Caco-2 (cell line): ENCODE measurements at regions not wholly inside any gene's neighbourhood (a gene's known extent, or its start where the extent isn't known, plus 50 kb on each side); places are given as distances from the start of the nearest gene placed in this dataset.

ENCODE experiments used
- BruUV-seq: library from RNA; stranded (reverse); fragments of 400-500 nt; replicated peaks from 2 replicates; lab custom pipeline; 2021; lab: Mats Ljungman, UMichigan
- CTCF ChIA-PET: fragments of 300-600 bp; sonication (Branson Sonifier 250); formaldehyde crosslinking; loops from one replicate; lab custom pipeline; 2022; ENCODE audit warnings: antibody characterized with exemption; lab: Charles Lee
- POLR2A ChIA-PET: fragments of 300-600 bp; sonication (Branson Sonifier 250); formaldehyde crosslinking; loops from one replicate; lab custom pipeline; 2022; ENCODE audit warnings: antibody characterized with exemption; lab: Charles Lee
- DNase-seq, 2 experiments: peaks; one replicate each; pipeline versions ENCODE4 v3.0.0 to v3.0.0-alpha.2; 2020 to 2022
- H3K27me3 ChIP-seq: replicated peaks from 2 replicates; pipeline ENCODE4 v1.6.0; 2011; ENCODE audit warnings: low read length; ENCODE audit not compliant: control insufficient read depth, insufficient read depth
- H3K36me3 ChIP-seq: 2 replicates; pipeline ENCODE4 v1.5.1; 2011; ENCODE audit warnings: low read length; ENCODE audit not compliant: control insufficient read depth, insufficient read depth
- H3K4me1 ChIP-seq: fragments of 250-450 bp; sonication (Bioruptor Pico); 2 replicates; pipeline ENCODE4 v1.5.1; 2020; ENCODE audit warnings: mild to moderate bottlenecking
- H3K4me3 ChIP-seq: 2 replicates; pipeline ENCODE4 v1.5.1; 2011; ENCODE audit warnings: low read depth, mild to moderate bottlenecking, control low read depth, low read length
- H3K9me3 ChIP-seq: fragments of 250-450 bp; sonication (Bioruptor Pico); 2 replicates; pipeline ENCODE4 v1.5.1; 2020; ENCODE audit warnings: mild to moderate bottlenecking, moderate library complexity
- H3K27ac Mint-ChIP-seq: one replicate; pipeline ENCODE4 v1.8.0; 2022; ENCODE audit warnings: mixed read lengths; ENCODE audit not compliant: unreplicated experiment
- H3K27me3 Mint-ChIP-seq: one replicate; pipeline ENCODE4 v1.8.0; 2022; ENCODE audit warnings: mixed read lengths; ENCODE audit not compliant: insufficient read depth, unreplicated experiment
- H3K36me3 Mint-ChIP-seq: one replicate; pipeline ENCODE4 v1.8.0; 2022; ENCODE audit warnings: mild to moderate bottlenecking, mixed read lengths; ENCODE audit not compliant: insufficient read depth, unreplicated experiment
- H3K4me1 Mint-ChIP-seq: one replicate; pipeline ENCODE4 v1.8.0; 2022; ENCODE audit warnings: low read depth, mixed read lengths; ENCODE audit not compliant: unreplicated experiment
- H3K4me3 Mint-ChIP-seq: one replicate; pipeline ENCODE4 v1.8.0; 2022; ENCODE audit warnings: mild to moderate bottlenecking, moderate library complexity, mixed read lengths; ENCODE audit not compliant: unreplicated experiment
- H3K9me3 Mint-ChIP-seq: one replicate; pipeline ENCODE4 v1.8.0; 2022; ENCODE audit warnings: mixed read lengths; ENCODE audit not compliant: unreplicated experiment
- intact Hi-C: fragments of 100-400 bp; cut with micrococcal nuclease; formaldehyde crosslinking; loops from one replicate; pipeline ENCODE4 v1.10.0; 2022; ENCODE audit not compliant: unreplicated experiment
- TF ChIP-seq, protein P1 (sequence below), 2 experiments: fragments of 200-600 bp in 1 of 2; IDR thresholded peaks; 1 replicate in 1 of 2; 2 replicates in 1 of 2; pipeline versions ENCODE4 v1.5.1 to v1.8.0; 2011 to 2022; ENCODE audit warnings: antibody characterized with exemption in 1 of 2, control low read depth in 1 of 2, inconsistent platforms in 1 of 2, low read depth in 1 of 2, low read length in 1 of 2, mild to moderate bottlenecking in 1 of 2, moderate library complexity in 1 of 2; ENCODE audit not compliant: insufficient read depth in 1 of 2, severe bottlenecking in 1 of 2, unreplicated experiment in 1 of 2

DNA sequence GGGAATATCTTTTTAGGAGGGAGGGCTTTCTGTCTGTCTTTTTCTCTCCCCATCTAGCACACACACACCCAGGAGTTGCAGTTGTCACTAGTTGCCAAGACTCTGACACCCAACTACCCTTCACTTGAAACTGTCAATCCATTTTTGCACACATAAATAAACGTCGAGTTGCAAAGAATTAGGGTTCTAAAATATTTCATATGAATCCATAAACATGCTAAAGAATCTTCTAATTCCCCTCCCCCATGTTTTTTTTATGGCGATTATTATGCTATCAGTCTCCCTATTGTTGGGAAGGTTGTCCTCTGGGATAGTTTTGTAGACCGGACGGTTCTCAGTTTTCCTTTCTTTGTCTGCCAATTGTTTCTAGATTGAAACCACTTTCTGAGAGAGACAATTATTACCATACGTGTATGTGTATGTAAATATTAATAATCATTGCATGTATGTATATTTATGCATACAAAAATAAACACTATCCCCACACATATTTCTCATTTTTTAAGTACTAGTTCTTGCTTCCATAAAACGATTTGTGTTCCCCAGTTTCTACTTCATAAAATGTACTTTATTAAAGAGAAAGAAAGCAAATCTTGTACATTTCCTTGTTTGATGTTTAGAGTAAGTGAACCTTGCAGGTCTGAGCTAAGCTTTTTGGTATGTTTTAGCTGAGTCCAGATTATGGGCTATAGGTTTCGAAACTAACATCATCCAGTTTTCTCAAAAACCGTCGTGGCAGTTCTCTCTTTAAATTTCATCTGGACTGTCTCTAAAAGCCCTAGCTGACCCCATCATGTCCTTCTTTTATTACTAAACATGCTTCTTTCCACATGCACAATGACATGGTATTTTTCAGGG is 165.0 kb upstream of the MPDZ start:
- no peaks in the 10 kb centered on the region for H3K4me1 ChIP-seq
- Mint-ChIP-seq H3K27ac (no peak overlapping the region), H3K4me1 (no peaks in the 10 kb centered on the region), H3K4me3 (no peak overlapping the region), H3K9me3 (no peaks in the 10 kb centered on the region), H3K36me3 (no peaks in the 10 kb centered on the region), H3K27me3 (peaks cover 4% of the 10 kb centered on the region)
- no peaks in the 10 kb centered on the region for H3K9me3 ChIP-seq
- H3K27me3 ChIP-seq: no peaks in the 10 kb centered on the region
- TF ChIP-seq, protein P1, sequence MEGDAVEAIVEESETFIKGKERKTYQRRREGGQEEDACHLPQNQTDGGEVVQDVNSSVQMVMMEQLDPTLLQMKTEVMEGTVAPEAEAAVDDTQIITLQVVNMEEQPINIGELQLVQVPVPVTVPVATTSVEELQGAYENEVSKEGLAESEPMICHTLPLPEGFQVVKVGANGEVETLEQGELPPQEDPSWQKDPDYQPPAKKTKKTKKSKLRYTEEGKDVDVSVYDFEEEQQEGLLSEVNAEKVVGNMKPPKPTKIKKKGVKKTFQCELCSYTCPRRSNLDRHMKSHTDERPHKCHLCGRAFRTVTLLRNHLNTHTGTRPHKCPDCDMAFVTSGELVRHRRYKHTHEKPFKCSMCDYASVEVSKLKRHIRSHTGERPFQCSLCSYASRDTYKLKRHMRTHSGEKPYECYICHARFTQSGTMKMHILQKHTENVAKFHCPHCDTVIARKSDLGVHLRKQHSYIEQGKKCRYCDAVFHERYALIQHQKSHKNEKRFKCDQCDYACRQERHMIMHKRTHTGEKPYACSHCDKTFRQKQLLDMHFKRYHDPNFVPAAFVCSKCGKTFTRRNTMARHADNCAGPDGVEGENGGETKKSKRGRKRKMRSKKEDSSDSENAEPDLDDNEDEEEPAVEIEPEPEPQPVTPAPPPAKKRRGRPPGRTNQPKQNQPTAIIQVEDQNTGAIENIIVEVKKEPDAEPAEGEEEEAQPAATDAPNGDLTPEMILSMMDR (IDR thresholded peaks at IDR 0.05; ENCODE audit: insufficient read depth in 1 of 2, low read depth in 1 of 2, low read length in 1 of 2, severe bottlenecking in 1 of 2, unreplicated experiment in 1 of 2): no peak
- intact Hi-C loops: no loop called here
- BruUV-seq: no TSS peak
- POLR2A ChIA-PET: no interaction called here
- H3K36me3 ChIP-seq: no peaks in the 10 kb centered on the region
- CTCF ChIA-PET: no interaction called here
- H3K4me3 ChIP-seq: no peak overlapping the region
- no peak for DNase-seq

DNA sequence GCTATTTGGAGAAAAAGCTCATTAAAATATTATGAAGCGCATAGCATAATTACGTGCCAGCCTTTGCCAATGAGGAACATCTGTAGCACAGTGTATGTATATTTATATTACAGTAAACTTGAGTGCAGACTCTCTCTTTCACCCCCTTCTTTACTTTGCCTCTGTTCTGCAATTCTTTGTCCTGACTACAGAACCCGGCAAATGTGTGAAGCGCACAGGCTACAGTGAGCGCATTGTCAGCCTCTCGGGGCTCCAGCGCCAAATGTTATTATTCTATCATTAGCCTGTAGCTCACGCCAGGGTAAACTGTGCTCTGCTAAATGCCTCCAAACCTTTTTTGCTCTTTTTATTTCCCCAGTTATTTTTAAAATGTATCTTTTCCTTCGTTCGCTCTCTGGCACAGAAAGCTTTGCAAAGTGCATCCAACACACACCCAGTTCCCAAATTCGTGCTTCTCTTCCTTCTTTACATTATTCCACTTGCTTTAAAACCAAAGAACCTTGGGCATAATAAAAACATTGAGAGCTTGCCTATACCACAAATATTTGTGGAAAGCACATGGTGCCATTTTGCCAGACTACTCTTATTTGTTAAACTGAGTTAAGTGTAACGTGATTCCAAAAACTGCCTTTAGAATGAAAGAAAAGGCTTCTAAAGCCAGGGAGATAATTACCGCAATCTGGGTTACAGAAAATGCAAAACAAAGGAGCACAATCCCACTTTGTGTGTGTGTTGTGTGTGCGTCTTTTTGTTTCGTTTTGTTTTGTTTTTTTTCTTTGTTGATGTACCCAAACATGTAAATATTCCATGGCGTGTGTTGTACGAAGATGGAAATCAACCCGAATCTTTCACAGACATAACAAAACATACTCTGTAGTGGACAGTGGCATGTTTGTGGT is 164.1 kb upstream of the MPDZ start:
- H3K4me3 ChIP-seq: no peak overlapping the region
- no peaks in the 10 kb centered on the region for H3K9me3 ChIP-seq
- no peak overlapping the region for H3K4me3 Mint-ChIP-seq
- ChIA-PET CTCF (no interaction called here), POLR2A (no interaction called here)
- no peak for DNase-seq
- no TSS peak for BruUV-seq
- H3K4me1 Mint-ChIP-seq: no peaks in the 10 kb centered on the region
- H3K27me3 Mint-ChIP-seq: peaks cover 4% of the 10 kb centered on the region
- H3K9me3 Mint-ChIP-seq: no peaks in the 10 kb centered on the region
- H3K36me3 Mint-ChIP-seq: no peaks in the 10 kb centered on the region
- TF ChIP-seq, protein P1 (IDR thresholded peaks at IDR 0.05; ENCODE audit: insufficient read depth in 1 of 2, low read depth in 1 of 2, low read length in 1 of 2, severe bottlenecking in 1 of 2, unreplicated experiment in 1 of 2): no peak
- intact Hi-C loops: no loop called here
- H3K27ac Mint-ChIP-seq: no peak overlapping the region
- no peaks in the 10 kb centered on the region for H3K4me1 ChIP-seq
- H3K36me3 ChIP-seq: no peaks in the 10 kb centered on the region
- no peaks in the 10 kb centered on the region for H3K27me3 ChIP-seq

DNA sequence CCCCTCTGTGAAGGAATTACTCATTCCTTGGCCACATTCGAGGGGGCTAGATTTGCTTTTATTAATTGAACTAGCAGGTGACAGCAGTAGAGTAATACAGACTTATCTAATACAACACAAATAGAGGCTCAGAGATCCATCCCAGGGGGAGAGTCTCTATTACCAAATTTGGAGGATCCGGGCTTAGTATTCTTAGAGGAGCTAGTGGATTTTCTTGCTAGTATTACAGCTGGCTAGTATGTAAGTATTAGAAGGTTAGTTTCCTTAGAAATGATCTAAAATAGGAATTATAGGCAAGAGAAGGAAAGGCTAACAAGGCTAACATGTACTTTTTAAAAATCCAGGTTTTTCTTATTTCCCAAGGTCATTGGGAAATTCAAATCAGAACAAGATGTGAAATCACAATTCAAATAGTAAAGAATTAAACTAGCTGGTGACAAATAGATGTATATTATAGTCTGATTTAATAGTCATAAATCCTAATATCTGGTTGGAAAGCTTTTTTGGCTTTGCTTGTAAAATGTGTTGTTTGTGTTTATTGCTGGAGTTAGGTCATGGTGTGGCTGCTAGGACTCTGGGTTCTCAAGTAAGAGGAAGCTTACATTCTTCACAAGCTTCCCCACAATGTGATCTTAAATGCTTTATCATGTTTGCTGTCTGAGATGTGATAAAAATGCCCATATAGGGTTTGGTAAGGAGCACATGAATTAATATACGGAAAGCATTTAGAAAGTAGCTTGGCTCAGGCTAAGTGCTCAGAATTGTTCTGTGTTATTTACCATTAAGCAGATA is 160.4 kb upstream of the MPDZ start:
- CTCF ChIA-PET: interaction anchor here (0.6 kb wide), 1 partner anchor 1025 kb away, joined by 4 read pairs; no protein-coding TSS in a partner anchor
- no TSS peak for BruUV-seq
- Histone ChIP-seq H3K9me3 (no peaks in the 10 kb centered on the region), H3K4me3 (no peak overlapping the region), H3K36me3 (no peaks in the 10 kb centered on the region), H3K27me3 (no peaks in the 10 kb centered on the region), H3K4me1 (no peaks in the 10 kb centered on the region)
- H3K4me3 Mint-ChIP-seq: no peak overlapping the region
- POLR2A ChIA-PET: no interaction called here
- no peak for DNase-seq
- H3K27me3 Mint-ChIP-seq: peaks cover 4% of the 10 kb centered on the region
- TF ChIP-seq, protein P1 (IDR thresholded peaks at IDR 0.05; ENCODE audit: insufficient read depth in 1 of 2, low read depth in 1 of 2, low read length in 1 of 2, severe bottlenecking in 1 of 2, unreplicated experiment in 1 of 2): no peak
- H3K27ac Mint-ChIP-seq: no peak overlapping the region
- intact Hi-C loops: no loop called here
- H3K36me3 Mint-ChIP-seq: no peaks in the 10 kb centered on the region
- no peaks in the 10 kb centered on the region for H3K9me3 Mint-ChIP-seq
- H3K4me1 Mint-ChIP-seq: no peaks in the 10 kb centered on the region
